NCI-H345 treated with DMSO at 0.1 percent for 48 hours (cell line): ENCODE measurements at regions not wholly inside any gene's neighbourhood (a gene's known extent, or its start where the extent isn't known, plus 50 kb on each side); places are given as distances from the start of the nearest gene placed in this dataset.
"Not testable (repeated sequence)": the region's sequence is repeated elsewhere in the genome, so short reads cannot be mapped to it uniquely, and the experiment has no call there.

ENCODE experiments used
- DNase-seq: peaks from one replicate; lab custom pipeline; 2025; ENCODE audit not compliant: unreplicated experiment; lab: John Stamatoyannopoulos, UW

GRCh38 chr17:5943982-5944381, 126.2 kb upstream of the WSCD1 start:
- no peak for DNase-seq

GRCh38 chr17:5947701-5948180, 122.4 kb upstream of the WSCD1 start:
- no peak for DNase-seq

- no peak for DNase-seq
Measured at GRCh38 chr17:5948811-5949210, 121.4 kb upstream of the WSCD1 start.

GRCh38 chr17:5950878-5951277, 119.3 kb upstream of the WSCD1 start:
- no peak for DNase-seq

GRCh38 chr17:5951912-5952311, 118.3 kb upstream of the WSCD1 start:
- no peak for DNase-seq

GRCh38 chr17:5952518-5952917, 117.7 kb upstream of the WSCD1 start:
- no peak for DNase-seq

GRCh38 chr17:5955764-5956163, 114.4 kb upstream of the WSCD1 start:
- no peak for DNase-seq

GRCh38 chr17:5958850-5959249, 111.3 kb upstream of the WSCD1 start:
- no peak for DNase-seq

GRCh38 chr17:5962371-5962770, 107.8 kb upstream of the WSCD1 start:
- no peak for DNase-seq

- peak; percentile 60 for DNase-seq
Measured at GRCh38 chr17:5971969-5972368, 98.2 kb upstream of the WSCD1 start.

- DNase-seq: no peak
Measured at GRCh38 chr17:5973410-5973809, 96.8 kb upstream of the WSCD1 start.

GRCh38 chr17:5975661-5976060, 94.5 kb upstream of the WSCD1 start:
- no peak for DNase-seq

- no peak for DNase-seq
Measured at GRCh38 chr17:5976251-5976650, 93.9 kb upstream of the WSCD1 start.

- no peak for DNase-seq
Measured at GRCh38 chr17:5978496-5978895, 91.7 kb upstream of the WSCD1 start.

GRCh38 chr17:5980941-5981340, 89.2 kb upstream of the WSCD1 start:
- no peak for DNase-seq

GRCh38 chr17:5986644-5987043, 83.5 kb upstream of the WSCD1 start:
- DNase-seq: no peak

- no peak for DNase-seq
Measured at GRCh38 chr17:6000426-6000825, 69.8 kb upstream of the WSCD1 start.

GRCh38 chr17:6003221-6003620, 67.0 kb upstream of the WSCD1 start:
- not testable (repeated sequence) for DNase-seq

- DNase-seq: no peak
Measured at GRCh38 chr17:6005939-6006338, 64.2 kb upstream of the WSCD1 start.

GRCh38 chr17:6011206-6011605, 59.0 kb upstream of the WSCD1 start:
- DNase-seq: no peak

GRCh38 chr17:6018788-6019187, 51.4 kb upstream of the WSCD1 start:
- DNase-seq: no peak

GRCh38 chr17:6019959-6020358, 50.2 kb upstream of the WSCD1 start:
- DNase-seq: no peak

- DNase-seq: no peak
Measured at GRCh38 chr17:6020376-6021010, 49.7 kb upstream of the WSCD1 start.
